ENCODE measurements at regions not wholly inside any gene's neighbourhood (a gene's known extent, or its start where the extent isn't known, plus 50 kb on each side); places are given as distances from the start of the nearest gene placed in this dataset.

DNA sequence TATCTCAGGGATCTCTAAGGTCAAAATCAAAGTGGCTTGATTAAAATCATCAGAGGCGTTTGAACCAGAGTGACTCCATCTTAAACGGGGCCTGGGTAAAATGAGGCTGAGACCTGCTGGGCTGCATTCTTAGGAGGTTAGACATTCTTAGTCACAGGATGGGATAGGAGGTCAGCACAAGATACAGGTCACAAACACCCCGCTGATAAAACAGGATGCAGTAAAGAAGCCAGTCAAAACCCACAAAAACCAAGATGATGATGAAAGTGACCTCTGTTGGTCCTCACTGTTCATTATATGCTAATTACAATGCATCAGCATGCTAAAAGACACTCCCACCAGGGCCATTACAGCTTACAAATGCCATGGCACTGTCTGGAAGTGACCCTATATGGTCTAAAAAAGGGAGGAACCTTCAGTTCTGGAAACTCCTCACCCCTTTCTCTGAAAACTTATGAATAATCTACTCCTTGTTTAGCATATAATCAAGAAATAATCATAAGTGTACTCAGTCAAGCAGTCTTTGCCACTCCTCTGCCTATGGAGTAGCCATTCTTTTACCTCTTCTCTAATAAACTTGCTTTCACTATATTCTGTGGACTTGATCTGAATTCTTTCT is 143.3 kb upstream of the SLCO3A1 start:
- peak; percentile 59 for FAIRE-seq
- H2AFZ ChIP-seq (ENCODE audit: control insufficient read depth, low read length), result no peak overlapping the region

DNA sequence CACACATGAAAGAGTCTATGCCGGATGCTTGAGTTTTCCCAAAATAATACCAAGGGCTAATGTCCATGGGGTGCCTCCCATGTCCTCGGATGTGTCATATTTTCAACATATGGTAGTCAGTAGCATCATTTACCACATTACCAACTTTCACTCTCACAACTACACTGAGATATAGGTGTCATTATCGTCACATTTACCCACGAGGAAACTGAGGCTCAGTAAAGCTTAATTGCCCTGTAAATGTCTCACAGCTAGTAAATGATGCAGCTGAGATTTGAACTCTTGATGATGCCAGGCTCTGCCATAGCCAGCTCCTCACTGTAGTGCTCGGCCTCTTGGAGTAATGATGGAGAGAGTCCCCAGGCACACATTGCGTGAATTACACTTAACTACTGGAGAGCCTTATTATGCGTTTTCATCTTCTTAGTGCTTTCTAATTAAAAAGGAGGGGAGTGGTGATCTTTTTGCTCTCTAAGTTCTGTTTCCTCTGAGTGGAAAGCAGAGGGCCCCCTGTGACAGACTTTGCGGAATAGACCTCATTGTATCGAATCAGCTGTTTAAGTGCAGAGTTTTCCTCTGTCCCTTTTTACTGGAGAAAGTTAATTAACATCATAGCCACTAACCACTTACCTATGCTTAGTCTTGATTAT is 142.0 kb upstream of the SLCO3A1 start:
- Histone ChIP-seq H3K79me2 (ENCODE audit: control insufficient read depth, insufficient read depth, low read length) (no peaks in the 10 kb centered on the region), H3K4me3 (ENCODE audit: control insufficient read depth in 2 of 3, extremely low read depth in 1 of 3, insufficient read depth in 2 of 3, low read depth in 1 of 3, low read length in 3 of 3) (no peak overlapping the region), H3K36me3 (ENCODE audit: control insufficient read depth in 2 of 2, extremely low read depth in 1 of 2, insufficient read depth in 2 of 2, low read length in 2 of 2) (no peaks in the 10 kb centered on the region), H3K27me3 (ENCODE audit: control insufficient read depth, extremely low read depth, insufficient read depth, low read length) (no peaks in the 10 kb centered on the region), H3K9ac (ENCODE audit: control insufficient read depth, extremely low read depth, insufficient read depth, low read length) (no peak overlapping the region), H3K9me3 (ENCODE audit: control insufficient read depth, low read depth, low read length) (no peaks in the 10 kb centered on the region), H3K4me1 (ENCODE audit: control insufficient read depth, extremely low read depth, insufficient read depth, low read length) (peaks cover 10% of the 10 kb centered on the region), H3K9me1 (ENCODE audit: control insufficient read depth, extremely low read depth, insufficient read depth, low read length) (no peaks in the 10 kb centered on the region), H3K4me2 (ENCODE audit: control insufficient read depth, extremely low read depth, insufficient read depth, low read depth, low read length) (no peak overlapping the region), H3K27ac (ENCODE audit: control insufficient read depth, insufficient read depth, low read length) (no peak overlapping the region), H4K20me1 (ENCODE audit: control insufficient read depth, extremely low read depth, insufficient read depth, low read length) (no peaks in the 10 kb centered on the region), H2AFZ (ENCODE audit: control insufficient read depth, low read length) (no peak overlapping the region)
- TF ChIP-seq, protein P1, sequence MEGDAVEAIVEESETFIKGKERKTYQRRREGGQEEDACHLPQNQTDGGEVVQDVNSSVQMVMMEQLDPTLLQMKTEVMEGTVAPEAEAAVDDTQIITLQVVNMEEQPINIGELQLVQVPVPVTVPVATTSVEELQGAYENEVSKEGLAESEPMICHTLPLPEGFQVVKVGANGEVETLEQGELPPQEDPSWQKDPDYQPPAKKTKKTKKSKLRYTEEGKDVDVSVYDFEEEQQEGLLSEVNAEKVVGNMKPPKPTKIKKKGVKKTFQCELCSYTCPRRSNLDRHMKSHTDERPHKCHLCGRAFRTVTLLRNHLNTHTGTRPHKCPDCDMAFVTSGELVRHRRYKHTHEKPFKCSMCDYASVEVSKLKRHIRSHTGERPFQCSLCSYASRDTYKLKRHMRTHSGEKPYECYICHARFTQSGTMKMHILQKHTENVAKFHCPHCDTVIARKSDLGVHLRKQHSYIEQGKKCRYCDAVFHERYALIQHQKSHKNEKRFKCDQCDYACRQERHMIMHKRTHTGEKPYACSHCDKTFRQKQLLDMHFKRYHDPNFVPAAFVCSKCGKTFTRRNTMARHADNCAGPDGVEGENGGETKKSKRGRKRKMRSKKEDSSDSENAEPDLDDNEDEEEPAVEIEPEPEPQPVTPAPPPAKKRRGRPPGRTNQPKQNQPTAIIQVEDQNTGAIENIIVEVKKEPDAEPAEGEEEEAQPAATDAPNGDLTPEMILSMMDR (optimal IDR thresholded peaks at IDR 0.05 in 1 of 3, IDR thresholded peaks at IDR 0.05 in 1 of 3, conservative IDR thresholded peaks at IDR 0.05 in 1 of 3; ENCODE audit: extremely low read depth in 1 of 3, insufficient read depth in 2 of 3, low read length in 3 of 3), result no peak
- no peak for TF ChIP-seq EZH2 (IDR thresholded peaks at IDR 0.05; ENCODE audit: low read length)
- no peak for DNase-seq (ENCODE audit: low read depth, low spot score)
- no peak for FAIRE-seq
- dilution Hi-C loops (cut with MboI; ENCODE audit: extremely low pct_ligation_motif_present, low sequenced_read_pairs), result no loop called here

More for the DNA sequence above, 143.3 kb upstream of the SLCO3A1 start:
- peak; percentile 17 for DNase-seq (ENCODE audit: low read depth, low spot score)
- Histone ChIP-seq H3K9me3 (ENCODE audit: control insufficient read depth, low read depth, low read length) (no peaks in the 10 kb centered on the region), H4K20me1 (ENCODE audit: control insufficient read depth, extremely low read depth, insufficient read depth, low read length) (no peaks in the 10 kb centered on the region), H3K4me2 (ENCODE audit: control insufficient read depth, extremely low read depth, insufficient read depth, low read depth, low read length) (peak overlapping the region; percentile 27), H3K4me3 (ENCODE audit: control insufficient read depth in 2 of 3, extremely low read depth in 1 of 3, insufficient read depth in 2 of 3, low read depth in 1 of 3, low read length in 3 of 3) (no peak overlapping the region), H3K27ac (ENCODE audit: control insufficient read depth, insufficient read depth, low read length) (no peak overlapping the region), H3K4me1 (ENCODE audit: control insufficient read depth, extremely low read depth, insufficient read depth, low read length) (peaks cover 10% of the 10 kb centered on the region), H3K27me3 (ENCODE audit: control insufficient read depth, extremely low read depth, insufficient read depth, low read length) (no peaks in the 10 kb centered on the region), H3K9me1 (ENCODE audit: control insufficient read depth, extremely low read depth, insufficient read depth, low read length) (no peaks in the 10 kb centered on the region), H3K9ac (ENCODE audit: control insufficient read depth, extremely low read depth, insufficient read depth, low read length) (no peak overlapping the region), H3K79me2 (ENCODE audit: control insufficient read depth, insufficient read depth, low read length) (no peaks in the 10 kb centered on the region), H3K36me3 (ENCODE audit: control insufficient read depth in 2 of 2, extremely low read depth in 1 of 2, insufficient read depth in 2 of 2, low read length in 2 of 2) (no peaks in the 10 kb centered on the region)
- TF ChIP-seq EZH2 (IDR thresholded peaks at IDR 0.05; ENCODE audit: low read length), result no peak
- TF ChIP-seq, protein P1 (optimal IDR thresholded peaks at IDR 0.05 in 1 of 3, IDR thresholded peaks at IDR 0.05 in 1 of 3, conservative IDR thresholded peaks at IDR 0.05 in 1 of 3; ENCODE audit: extremely low read depth in 1 of 3, insufficient read depth in 2 of 3, low read length in 3 of 3), result no peak
- dilution Hi-C loops (cut with MboI; ENCODE audit: extremely low pct_ligation_motif_present, low sequenced_read_pairs), result no loop called here

All from keratinocyte (primary cell).